HG03095 (cell line): ENCODE measurements at regions not wholly inside any gene's neighbourhood (a gene's known extent, or its start where the extent isn't known, plus 50 kb on each side); places are given as distances from the start of the nearest gene placed in this dataset.

Source experiments
- ATAC-seq: cut with Tn5 transposase; IDR thresholded peaks from one replicate; pipeline ENCODE4 v1.9.1; 2021; ENCODE audit warnings: moderate library complexity; ENCODE audit not compliant: unreplicated experiment

GRCh38 chr19:30150626-30151025 is 208.6 kb downstream of the URI1 start:
- no peak for ATAC-seq

GRCh38 chr19:30151081-30151480 is 209.0 kb downstream of the URI1 start:
- ATAC-seq = no peak

- ATAC-seq = no peak
These were observed 210.7 kb downstream of the URI1 start for GRCh38 chr19:30152510-30153291.

GRCh38 chr19:30153326-30154210 is 211.5 kb downstream of the URI1 start:
- ATAC-seq = peak; percentile 91

- no peak for ATAC-seq
These were observed 212.4 kb downstream of the URI1 start for GRCh38 chr19:30154410-30154809.

GRCh38 chr19:30155381-30156200 is 213.6 kb downstream of the URI1 start:
- ATAC-seq = no peak

- ATAC-seq = no peak
These were observed 214.6 kb downstream of the URI1 start for GRCh38 chr19:30156646-30157045.

GRCh38 chr19:30158067-30158892 is 213.9 kb upstream of the ZNF536 start:
- no peak for ATAC-seq

- ATAC-seq = no peak
These were observed 213.3 kb upstream of the ZNF536 start for GRCh38 chr19:30158893-30159245.

GRCh38 chr19:30159636-30160035 is 212.5 kb upstream of the ZNF536 start:
- ATAC-seq = no peak

- no peak for ATAC-seq
These were observed 211.8 kb upstream of the ZNF536 start for GRCh38 chr19:30160426-30160825.

- no peak for ATAC-seq
These were observed 211.0 kb upstream of the ZNF536 start for GRCh38 chr19:30161021-30161655.

- ATAC-seq = no peak
These were observed 210.4 kb upstream of the ZNF536 start for GRCh38 chr19:30161770-30162169.

- ATAC-seq = no peak
These were observed 209.5 kb upstream of the ZNF536 start for GRCh38 chr19:30162718-30163117.

- no peak for ATAC-seq
These were observed 208.5 kb upstream of the ZNF536 start for GRCh38 chr19:30163663-30164062.

GRCh38 chr19:30165228-30165813 is 206.9 kb upstream of the ZNF536 start:
- ATAC-seq = no peak

- no peak for ATAC-seq
These were observed 204.8 kb upstream of the ZNF536 start for GRCh38 chr19:30167206-30167868.

- no peak for ATAC-seq
These were observed 204.1 kb upstream of the ZNF536 start for GRCh38 chr19:30167976-30168635.

- no peak for ATAC-seq
These were observed 203.4 kb upstream of the ZNF536 start for GRCh38 chr19:30168760-30169159.
